Endothelial cell of umbilical vein (primary cell): ENCODE measurements at regions not wholly inside any gene's neighbourhood (a gene's known extent, or its start where the extent isn't known, plus 50 kb on each side); places are given as distances from the start of the nearest gene placed in this dataset.

Source experiments
- CTCF ChIP-seq, 2 donors: IDR thresholded peaks; 1 replicate in 1 of 2; 2 replicates in 1 of 2; pipeline ENCODE4 v1.5.1; 2011; ENCODE audit warnings: low read length in 2 of 2, mild to moderate bottlenecking in 2 of 2, moderate library complexity in 2 of 2, control low read depth in 1 of 2, inconsistent platforms in 1 of 2, low read depth in 1 of 2; ENCODE audit not compliant: insufficient read depth in 1 of 2; ENCODE audit errors: extremely low read depth in 1 of 2
- FOS ChIP-seq: IDR thresholded peaks from 2 replicates; pipeline ENCODE4 v1.6.1; 2011; ENCODE audit warnings: mild to moderate bottlenecking, low read length, moderate library complexity, borderline replicate concordance; ENCODE audit not compliant: insufficient read depth
- GATA2 ChIP-seq: IDR thresholded peaks from 2 replicates; pipeline ENCODE4 v1.7.0; 2011; ENCODE audit warnings: low read depth, mild to moderate bottlenecking, moderate library complexity, mixed read lengths, low read length; ENCODE audit not compliant: insufficient read length, insufficient read depth
- JUN ChIP-seq: IDR thresholded peaks from 2 replicates; pipeline ENCODE4 v1.6.1; 2011; ENCODE audit warnings: borderline replicate concordance, low read depth; ENCODE audit not compliant: insufficient read length, insufficient read depth
- MYC ChIP-seq: IDR thresholded peaks from one replicate; pipeline ENCODE4 v1.6.1; 2011; ENCODE audit warnings: mild to moderate bottlenecking, low read depth, low read length
- POLR2A ChIP-seq: IDR thresholded peaks from 2 replicates; pipeline ENCODE4 v1.6.1; 2012; ENCODE audit warnings: low read depth, mild to moderate bottlenecking, control low read depth, low read length
- POLR2AphosphoS5 ChIP-seq: IDR thresholded peaks from 2 replicates; pipeline ENCODE4 v1.6.1; 2012; ENCODE audit warnings: low read depth, mild to moderate bottlenecking, control low read depth, low read length, moderate library complexity; ENCODE audit not compliant: insufficient read depth
- TF ChIP-seq, protein P1 (sequence below): IDR thresholded peaks from 2 replicates; pipeline ENCODE4 v1.6.1; 2011; ENCODE audit not compliant: insufficient read depth, insufficient read length

GRCh38 chr2:226307487-226308322 is 491.9 kb downstream of the IRS1 start:
- TF ChIP-seq CTCF (IDR thresholded peaks at IDR 0.05; ENCODE audit: extremely low read depth in 1 of 2, insufficient read depth in 1 of 2, low read depth in 1 of 2, low read length in 2 of 2) (no peak), POLR2A (no peak), POLR2AphosphoS5 (no peak), FOS (no peak), JUN (no peak), MYC (no peak), GATA2 (no peak)
- TF ChIP-seq, protein P1, sequence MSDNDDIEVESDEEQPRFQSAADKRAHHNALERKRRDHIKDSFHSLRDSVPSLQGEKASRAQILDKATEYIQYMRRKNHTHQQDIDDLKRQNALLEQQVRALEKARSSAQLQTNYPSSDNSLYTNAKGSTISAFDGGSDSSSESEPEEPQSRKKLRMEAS, result no peak
